Skin epidermis (tissue), 12 donors: ENCODE measurements at regions not wholly inside any gene's neighbourhood (a gene's known extent, or its start where the extent isn't known, plus 50 kb on each side); places are given as distances from the start of the nearest gene placed in this dataset.
A peak's percentile ranks its signal among the peaks of the same experiment; 100 is the strongest.
"Not testable (repeated sequence)": the region's sequence is repeated elsewhere in the genome, so short reads cannot be mapped to it uniquely, and the experiment has no call there.

Experiments
- H3K27ac ChIP-seq, 21 experiments: fragments of 200-600 bp; sonication (generic) in 11 of 21; one replicate each; pipeline ENCODE4 v1.5.0; 2020; ENCODE audit warnings: mild to moderate bottlenecking in 3 of 21, inconsistent platforms in 2 of 21, moderate library complexity in 2 of 21
- H3K4me3 ChIP-seq, 7 experiments: fragments of 200-600 bp; sonication (generic) in 2 of 7; one replicate each; pipeline ENCODE4 v1.5.0; 2020; ENCODE audit warnings: inconsistent platforms in 2 of 7, mild to moderate bottlenecking in 2 of 7, moderate library complexity in 1 of 7

DNA sequence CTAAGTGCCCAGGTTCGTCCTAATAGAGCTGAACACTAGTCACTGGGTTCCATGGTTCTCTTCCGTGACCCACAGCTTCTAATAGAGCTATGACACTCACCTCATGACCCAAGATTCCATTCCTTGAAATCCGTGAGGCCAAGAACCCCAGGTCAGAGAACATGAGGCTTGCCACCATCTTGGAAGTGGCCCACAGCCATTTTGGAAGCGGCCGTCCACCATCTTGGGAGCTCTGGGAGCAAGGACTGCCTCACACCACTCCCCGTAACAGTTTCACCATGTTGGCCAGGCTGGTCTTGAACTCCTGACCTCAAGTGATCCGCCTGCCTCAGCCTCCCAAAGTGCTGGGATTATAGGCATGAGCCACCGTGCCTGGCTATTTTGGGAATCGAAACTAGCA, 75.0 kb upstream of the MTAP start:
- H3K27ac ChIP-seq, H3K4me3 ChIP-seq: not testable (repeated sequence)

DNA sequence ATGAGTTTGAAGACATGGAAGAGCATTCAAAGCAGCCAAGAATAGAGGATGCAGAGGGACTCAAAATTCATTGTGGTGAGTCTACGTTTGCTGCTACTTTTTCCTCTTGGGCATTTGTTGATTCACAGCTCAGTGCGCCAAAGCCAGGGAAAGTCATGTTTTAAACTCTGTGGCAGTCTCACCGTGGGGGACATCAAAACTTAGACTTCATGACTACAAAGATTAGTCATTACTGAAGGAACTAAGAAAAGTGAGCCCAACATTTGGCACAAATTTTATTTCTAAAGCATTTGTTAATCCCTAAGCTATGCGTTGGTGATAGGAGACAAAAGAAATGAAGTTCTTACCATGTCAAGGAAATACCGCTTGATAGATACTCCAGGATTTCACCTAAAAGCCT, 73.7 kb upstream of the MTAP start:
- Histone ChIP-seq H3K4me3 (no peak overlapping the region), H3K27ac (no peak overlapping the region)

DNA sequence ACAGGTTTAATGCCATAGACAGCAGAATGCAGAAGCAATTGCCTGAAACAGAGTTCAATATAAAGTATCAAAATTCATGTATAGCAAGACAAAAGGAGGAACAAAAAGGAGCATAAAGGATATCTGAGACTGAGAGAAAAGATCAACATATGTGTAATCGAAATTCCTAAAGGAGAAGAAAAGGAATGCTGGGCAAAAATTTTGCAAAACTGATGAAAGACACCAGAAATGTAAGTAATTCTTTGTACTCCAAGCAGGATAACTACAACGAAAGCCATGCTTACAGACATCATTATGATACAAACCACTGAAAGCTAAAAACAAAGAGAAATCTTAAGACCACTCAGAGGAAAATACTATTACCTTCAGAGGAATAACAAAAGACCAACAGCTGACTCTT, 72.8 kb upstream of the MTAP start:
- Histone ChIP-seq H3K4me3 (no peak overlapping the region), H3K27ac (no peak overlapping the region)

DNA sequence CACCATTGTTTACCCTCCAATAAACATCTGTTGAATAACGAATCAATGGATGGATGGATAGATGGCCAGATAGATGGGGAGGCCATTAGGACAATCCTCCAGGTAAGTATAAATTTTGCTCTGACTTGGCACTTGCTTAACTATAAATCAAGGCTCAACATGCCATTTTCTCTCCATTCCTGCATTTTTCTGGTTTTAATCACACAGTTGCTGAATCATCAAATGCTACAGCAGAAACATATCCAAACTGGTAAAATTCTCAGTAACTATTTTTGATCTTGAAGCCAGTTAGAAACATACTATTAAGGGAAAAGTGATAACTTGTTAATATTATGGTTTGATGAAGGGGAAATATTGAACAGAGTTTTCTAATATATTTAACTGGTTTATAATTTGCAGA, 71.5 kb upstream of the MTAP start:
- Histone ChIP-seq H3K27ac (no peak overlapping the region), H3K4me3 (no peak overlapping the region)

DNA sequence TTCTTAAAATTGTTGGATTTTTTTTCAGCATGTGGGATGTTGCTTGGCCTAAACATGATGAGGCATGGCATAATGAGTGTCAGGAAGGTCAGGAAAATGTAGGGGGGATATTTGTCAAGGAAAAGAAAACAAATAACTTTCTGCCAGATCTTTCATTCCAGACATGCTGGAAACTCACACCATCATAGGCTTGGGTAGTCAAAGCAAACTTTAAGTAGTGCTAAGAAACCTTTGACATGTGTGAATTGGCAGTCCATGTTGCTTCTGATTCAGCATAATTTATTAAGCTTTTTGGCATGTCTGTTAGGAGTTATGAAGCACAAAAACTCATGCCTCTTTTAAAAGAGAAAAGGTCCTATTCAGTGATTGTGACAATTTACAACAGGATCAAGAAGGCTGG, 61.3 kb upstream of the MTAP start:
- Histone ChIP-seq H3K27ac (no peak overlapping the region), H3K4me3 (no peak overlapping the region)

DNA sequence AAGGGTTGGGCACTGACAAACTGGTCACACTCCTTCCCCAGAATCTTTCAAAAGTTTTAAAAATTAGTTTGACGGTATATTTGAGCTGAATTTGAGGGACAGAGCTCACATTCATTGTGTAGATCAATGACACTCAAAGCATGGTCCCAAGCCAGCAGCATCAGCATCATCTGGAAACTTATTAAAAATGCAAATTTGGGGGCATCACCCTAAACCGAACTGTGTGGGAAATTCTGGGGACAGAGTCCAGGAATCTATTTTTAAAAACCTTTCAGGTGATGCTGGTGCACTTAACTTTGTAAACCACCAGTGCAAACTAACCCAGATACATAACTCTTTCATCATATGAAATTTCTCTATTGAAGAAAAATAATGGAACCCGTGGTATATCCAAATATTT, 58.1 kb upstream of the MTAP start:
- no peak overlapping the region for H3K27ac ChIP-seq

DNA sequence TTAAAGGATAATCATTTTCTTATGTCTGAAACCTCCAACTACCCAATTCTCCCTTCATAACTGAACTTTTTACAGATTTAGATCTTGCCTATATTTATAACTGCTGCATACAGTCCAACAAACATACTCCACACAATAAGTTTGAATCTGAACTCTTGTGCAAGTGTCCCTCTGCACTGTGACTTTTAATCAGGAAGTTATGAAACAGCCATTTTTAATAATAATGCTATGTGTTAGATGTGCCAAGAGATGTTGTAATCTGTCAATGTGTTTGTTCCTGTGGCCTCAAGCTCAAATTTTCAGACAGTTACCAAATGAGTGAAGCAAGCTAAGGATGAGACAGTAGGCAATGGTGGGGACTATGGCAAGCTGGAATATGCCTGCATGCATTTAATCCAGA, 57.6 kb upstream of the MTAP start:
- peak overlapping the region in 1 of 21 experiments; percentile 17 for H3K27ac ChIP-seq
- no peak overlapping the region for H3K4me3 ChIP-seq

More for the DNA sequence above, 58.1 kb upstream of the MTAP start:
- H3K4me3 ChIP-seq: no peak overlapping the region

DNA sequence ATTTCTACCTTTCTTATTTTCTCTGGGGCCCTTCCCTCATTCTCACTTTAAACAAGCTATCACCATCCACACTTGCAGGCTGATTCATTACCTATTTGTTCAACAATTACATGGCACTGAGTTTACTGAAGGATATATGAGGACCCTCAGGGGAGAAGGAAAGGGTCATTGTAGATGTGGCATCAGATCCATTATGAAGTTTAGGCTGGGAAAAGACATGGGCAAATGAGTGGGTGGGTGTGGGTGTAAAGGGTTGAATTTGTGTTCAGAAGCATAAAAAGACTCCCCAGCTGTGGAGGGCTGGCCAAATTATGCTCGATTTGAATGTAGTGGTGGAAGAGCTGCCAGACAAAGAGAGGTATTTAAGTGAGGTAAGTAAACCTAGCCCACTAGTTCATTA, 55.9 kb upstream of the MTAP start:
- peak overlapping the region in 2 of 21 experiments; percentile 11 to 49 for H3K27ac ChIP-seq
- no peak overlapping the region for H3K4me3 ChIP-seq

DNA sequence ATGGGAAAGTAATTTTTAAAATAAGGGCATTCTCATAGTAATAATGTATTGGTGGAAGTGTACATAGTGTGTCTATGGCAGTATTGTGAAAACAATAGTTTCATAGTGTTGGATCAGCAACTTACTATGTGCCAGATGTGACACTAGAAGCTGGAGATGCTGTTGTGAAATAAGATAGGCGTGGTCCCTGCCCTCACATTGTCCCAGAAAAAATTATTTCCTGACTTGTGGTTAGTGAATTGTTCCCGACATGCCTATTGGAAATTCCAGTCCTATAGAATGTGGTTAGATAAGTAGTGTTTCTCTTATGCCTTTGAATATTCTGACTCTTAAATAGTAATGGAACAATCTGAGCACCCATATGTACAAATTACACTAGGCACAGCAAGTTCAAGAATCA, 55.3 kb upstream of the MTAP start:
- Histone ChIP-seq H3K4me3 (no peak overlapping the region), H3K27ac (no peak overlapping the region)

DNA sequence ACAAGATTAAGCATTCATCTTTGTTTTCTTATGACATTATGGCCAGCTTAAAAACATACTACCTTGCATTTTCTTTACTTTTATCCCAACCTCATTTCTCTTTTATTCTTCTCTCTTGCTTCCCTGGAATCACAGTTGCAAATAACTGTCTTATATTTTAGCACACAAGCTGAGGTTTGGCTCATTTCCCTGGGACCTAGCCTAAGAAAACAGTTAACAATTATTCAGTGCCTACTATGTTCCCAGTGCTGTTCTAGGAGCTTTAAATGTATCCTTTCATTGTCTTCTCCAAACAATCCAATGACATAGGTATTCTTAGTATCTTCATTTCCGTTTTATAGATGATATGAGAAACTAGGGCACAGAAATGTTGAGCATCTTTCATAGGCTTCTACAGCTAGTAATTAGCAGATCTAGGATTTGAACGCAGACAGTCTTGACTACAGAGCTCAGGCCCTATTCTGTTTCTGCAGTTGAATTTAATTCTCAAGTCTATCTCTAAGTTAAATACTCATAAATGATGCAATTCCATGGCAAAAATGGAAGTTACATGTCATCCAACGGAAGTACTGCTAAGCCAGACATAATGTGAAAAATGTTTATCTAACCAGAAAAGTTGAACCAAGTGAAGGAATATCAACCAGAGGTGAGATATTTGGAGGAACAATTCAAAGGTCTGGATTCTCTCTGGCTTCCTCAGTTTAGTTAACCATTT, 52.3 kb upstream of the MTAP start:
- no peak overlapping the region for H3K4me3 ChIP-seq
- H3K27ac ChIP-seq: no peak overlapping the region

DNA sequence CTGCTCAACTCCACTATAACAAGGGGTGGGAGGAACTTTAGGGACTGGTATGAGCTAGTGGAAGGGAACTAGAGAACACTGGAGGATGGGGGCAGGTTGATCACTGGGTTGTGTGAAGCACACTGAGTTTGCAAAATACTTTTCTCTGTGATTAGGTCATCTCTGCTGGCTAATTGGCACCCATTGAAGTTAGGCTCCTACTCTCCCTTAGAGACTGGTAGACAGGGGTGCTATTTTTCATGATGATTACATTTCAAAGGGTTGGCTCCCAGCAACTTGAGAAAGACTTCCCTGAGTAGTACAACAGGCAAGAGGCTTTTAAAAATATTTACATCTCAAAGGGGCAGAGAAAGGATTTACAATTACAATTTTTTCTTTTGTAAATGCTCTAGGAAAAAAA, 50.4 kb upstream of the MTAP start:
- no peak overlapping the region for H3K4me3 ChIP-seq
- H3K27ac ChIP-seq: no peak overlapping the region
